B cell (primary cell): ENCODE measurements at regions not wholly inside any gene's neighbourhood (a gene's known extent, or its start where the extent isn't known, plus 50 kb on each side); places are given as distances from the start of the nearest gene placed in this dataset.

ENCODE experiments used
- ATAC-seq: fragments of 200-7000 bp; cut with Tn5 transposase; one replicate; pipeline ENCODE4 v1.10.0; 2021; ENCODE audit warnings: low read depth, mild to moderate bottlenecking, moderate number of reproducible peaks, moderate library complexity
- CTCF ChIA-PET: fragments of 350-600 bp; sonication (Branson Sonifier 250); formaldehyde crosslinking; loops from one replicate; lab custom pipeline; 2021; ENCODE audit warnings: antibody characterized with exemption, inconsistent platforms; lab: Charles Lee
- POLR2A ChIA-PET: fragments of 350-600 bp; sonication (Branson Sonifier 250); formaldehyde crosslinking; loops from one replicate; lab custom pipeline; 2021; ENCODE audit warnings: antibody characterized with exemption; lab: Charles Lee
- DNase-seq: peaks from one replicate; pipeline ENCODE4 v3.0.0; 2013
- H2AFZ ChIP-seq: 2 replicates; pipeline ENCODE4 v1.6.1; 2012; ENCODE audit warnings: mild to moderate bottlenecking, low read depth, low read length; ENCODE audit not compliant: insufficient read depth, poor library complexity, severe bottlenecking
- H3K27ac ChIP-seq, 2 donors: 1 replicate in 1 of 2; 2 replicates in 1 of 2; pipeline ENCODE4 v1.5.1; 2012 to 2013; ENCODE audit warnings: low read length in 2 of 2, mild to moderate bottlenecking in 2 of 2, moderate library complexity in 1 of 2
- H3K27me3 ChIP-seq, 4 experiments: fragments of 200-600 bp in 1 of 4; sonication (generic) in 1 of 4; replicated peaks in 1 of 4; 1 replicate in 2 of 4; 2 replicates in 2 of 4; pipeline versions ENCODE4 v1.6.1 to v1.7.0; 2013 to 2016; ENCODE audit warnings: low read length in 3 of 4, mild to moderate bottlenecking in 2 of 4, mixed read lengths in 1 of 4, moderate library complexity in 1 of 4; ENCODE audit not compliant: insufficient read depth in 4 of 4, control insufficient read depth in 3 of 4; ENCODE audit errors: control extremely low read depth in 1 of 4
- H3K36me3 ChIP-seq, 2 experiments: replicated peaks in 1 of 2; 1 replicate in 1 of 2; 2 replicates in 1 of 2; pipeline versions ENCODE4 v1.6.1 to v1.7.1; 2013; ENCODE audit warnings: low read length in 1 of 2; ENCODE audit not compliant: insufficient read depth in 2 of 2, control insufficient read depth in 1 of 2; ENCODE audit errors: control extremely low read depth in 1 of 2, extremely low read depth in 1 of 2
- H3K4me1 ChIP-seq, 2 donors: fragments of 200-600 bp in 1 of 2; sonication (generic) in 1 of 2; 1 replicate in 1 of 2; 2 replicates in 1 of 2; pipeline versions ENCODE4 v1.5.1 to v1.6.1; 2013 to 2017; ENCODE audit warnings: low read length in 2 of 2; ENCODE audit not compliant: control insufficient read depth in 2 of 2, insufficient read depth in 2 of 2
- H3K4me2 ChIP-seq: replicated peaks from 2 replicates; pipeline ENCODE3; 2012; ENCODE audit warnings: mild to moderate bottlenecking, low read depth, low read length; ENCODE audit not compliant: poor library complexity, severe bottlenecking
- H3K4me3 ChIP-seq, 5 experiments: fragments of 200-600 bp in 1 of 5; sonication (generic) in 1 of 5; 1 replicate in 3 of 5; 2 replicates in 2 of 5; pipeline versions ENCODE4 v1.5.1 to v1.7.0; 2011 to 2016; ENCODE audit warnings: low read length in 4 of 5, mild to moderate bottlenecking in 4 of 5, low read depth in 2 of 5, control low read depth in 1 of 5, moderate library complexity in 1 of 5; ENCODE audit not compliant: insufficient read depth in 1 of 5; ENCODE audit errors: control extremely low read depth in 1 of 5, extremely low read depth in 1 of 5
- H3K79me2 ChIP-seq: fragments of 200-600 bp; sonication (generic); one replicate; pipeline ENCODE4 v1.6.0; 2016; ENCODE audit warnings: low read length; ENCODE audit not compliant: control insufficient read depth, insufficient read depth
- H3K9ac ChIP-seq: fragments of 200-600 bp; sonication (generic); 2 replicates; pipeline ENCODE4 v1.6.1; 2017; ENCODE audit warnings: mild to moderate bottlenecking, low read length, moderate library complexity
- H3K9me3 ChIP-seq, 3 donors: one replicate each; pipeline versions ENCODE4 v1.6.1 to v1.7.1; 2013; ENCODE audit warnings: low read length in 2 of 3; ENCODE audit not compliant: control insufficient read depth in 2 of 3, insufficient read depth in 1 of 3; ENCODE audit errors: control extremely low read depth in 1 of 3
- H4K20me1 ChIP-seq: 2 replicates; pipeline ENCODE4 v1.6.0; 2012; ENCODE audit warnings: mild to moderate bottlenecking, low read length; ENCODE audit not compliant: insufficient read depth, control insufficient read depth, poor library complexity, severe bottlenecking
- H3K27ac Mint-ChIP-seq: one replicate; pipeline ENCODE4 v1.8.0; 2021; ENCODE audit warnings: mixed read lengths
- H3K27me3 Mint-ChIP-seq: one replicate; pipeline ENCODE4 v1.8.0; 2021; ENCODE audit warnings: mixed read lengths
- H3K4me1 Mint-ChIP-seq: one replicate; pipeline ENCODE4 v1.8.0; 2021; ENCODE audit warnings: mixed read lengths
- H3K4me3 Mint-ChIP-seq: one replicate; pipeline ENCODE4 v1.8.0; 2021; ENCODE audit warnings: mixed read lengths
- H3K9me3 Mint-ChIP-seq: one replicate; pipeline ENCODE4 v1.8.0; 2022; ENCODE audit warnings: mixed read lengths; ENCODE audit not compliant: insufficient read depth
- EZH2 ChIP-seq: IDR thresholded peaks from 2 replicates; pipeline ENCODE4 v1.6.1; 2012; ENCODE audit warnings: borderline replicate concordance, low read depth, mild to moderate bottlenecking, moderate library complexity, low read length; ENCODE audit not compliant: insufficient read depth, poor library complexity, severe bottlenecking
- WGBS: methylation state at CpG from one replicate; pipeline ENCODE4 v1.1.5; 2013; ENCODE audit warnings: missing lambda C conversion rate; ENCODE audit not compliant: insufficient coverage; 5-methylcytosine and 5-hydroxymethylcytosine counted together
- intact Hi-C: fragments of 100-400 bp; cut with micrococcal nuclease; formaldehyde crosslinking; loops from one replicate; pipeline ENCODE4 v1.10.0; 2022
- TF ChIP-seq, protein P1 (sequence below): fragments of 200-600 bp; IDR thresholded peaks from one replicate; pipeline ENCODE4 v1.8.0; 2022; ENCODE audit warnings: antibody characterized with exemption, mild to moderate bottlenecking

DNA sequence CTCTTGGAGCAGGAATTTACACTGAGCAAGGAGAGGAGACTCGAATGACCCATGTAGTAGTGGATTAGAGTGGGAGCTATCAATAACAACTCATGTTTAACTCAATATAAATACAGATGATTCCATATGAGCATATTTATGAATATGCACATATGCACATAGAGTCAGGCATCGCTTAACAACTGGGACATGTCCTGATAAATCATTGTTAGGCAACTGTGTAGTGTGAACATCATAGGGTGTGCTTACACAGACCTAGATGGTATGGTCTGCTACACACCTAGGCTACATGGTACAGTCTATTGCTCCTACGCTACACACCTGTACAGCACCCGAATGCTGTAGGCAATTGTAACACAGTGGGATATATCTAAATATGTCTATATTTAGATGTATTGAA lies 75.9 kb upstream of the RALGAPA2 start:
- no peak for ATAC-seq
- H3K9ac ChIP-seq, result no peak overlapping the region
- no peaks in the 10 kb centered on the region for H3K4me1 ChIP-seq
- Mint-ChIP-seq H3K27ac (no peak overlapping the region), H3K4me3 (no peak overlapping the region), H3K27me3 (peaks cover 4% of the 10 kb centered on the region), H3K9me3 (peaks cover 8% of the 10 kb centered on the region), H3K4me1 (no peaks in the 10 kb centered on the region)
- H3K79me2 ChIP-seq, result no peaks in the 10 kb centered on the region
- CTCF ChIA-PET, result no interaction called here
- intact Hi-C loops, result no loop called here
- peaks cover 0 to 2% (median 0%) of the 10 kb centered on the region in 4 experiments for H3K27me3 ChIP-seq
- POLR2A ChIA-PET, result no interaction called here
- H3K36me3 ChIP-seq, result no peaks in the 10 kb centered on the region
- no peak overlapping the region for H3K4me2 ChIP-seq
- DNase-seq, result no peak
- H3K9me3 ChIP-seq, result peaks cover 0 to 12% (median 4%) of the 10 kb centered on the region in 3 donors
- H3K27ac ChIP-seq, result no peak overlapping the region
- no peaks in the 10 kb centered on the region for H4K20me1 ChIP-seq
- H2AFZ ChIP-seq, result no peak overlapping the region
- no peak for TF ChIP-seq EZH2
- TF ChIP-seq, protein P1, sequence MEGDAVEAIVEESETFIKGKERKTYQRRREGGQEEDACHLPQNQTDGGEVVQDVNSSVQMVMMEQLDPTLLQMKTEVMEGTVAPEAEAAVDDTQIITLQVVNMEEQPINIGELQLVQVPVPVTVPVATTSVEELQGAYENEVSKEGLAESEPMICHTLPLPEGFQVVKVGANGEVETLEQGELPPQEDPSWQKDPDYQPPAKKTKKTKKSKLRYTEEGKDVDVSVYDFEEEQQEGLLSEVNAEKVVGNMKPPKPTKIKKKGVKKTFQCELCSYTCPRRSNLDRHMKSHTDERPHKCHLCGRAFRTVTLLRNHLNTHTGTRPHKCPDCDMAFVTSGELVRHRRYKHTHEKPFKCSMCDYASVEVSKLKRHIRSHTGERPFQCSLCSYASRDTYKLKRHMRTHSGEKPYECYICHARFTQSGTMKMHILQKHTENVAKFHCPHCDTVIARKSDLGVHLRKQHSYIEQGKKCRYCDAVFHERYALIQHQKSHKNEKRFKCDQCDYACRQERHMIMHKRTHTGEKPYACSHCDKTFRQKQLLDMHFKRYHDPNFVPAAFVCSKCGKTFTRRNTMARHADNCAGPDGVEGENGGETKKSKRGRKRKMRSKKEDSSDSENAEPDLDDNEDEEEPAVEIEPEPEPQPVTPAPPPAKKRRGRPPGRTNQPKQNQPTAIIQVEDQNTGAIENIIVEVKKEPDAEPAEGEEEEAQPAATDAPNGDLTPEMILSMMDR, result no peak
- no peak overlapping the region for H3K4me3 ChIP-seq
- no CpG with 5 or more reads among the region's 4 CpGs for WGBS

DNA sequence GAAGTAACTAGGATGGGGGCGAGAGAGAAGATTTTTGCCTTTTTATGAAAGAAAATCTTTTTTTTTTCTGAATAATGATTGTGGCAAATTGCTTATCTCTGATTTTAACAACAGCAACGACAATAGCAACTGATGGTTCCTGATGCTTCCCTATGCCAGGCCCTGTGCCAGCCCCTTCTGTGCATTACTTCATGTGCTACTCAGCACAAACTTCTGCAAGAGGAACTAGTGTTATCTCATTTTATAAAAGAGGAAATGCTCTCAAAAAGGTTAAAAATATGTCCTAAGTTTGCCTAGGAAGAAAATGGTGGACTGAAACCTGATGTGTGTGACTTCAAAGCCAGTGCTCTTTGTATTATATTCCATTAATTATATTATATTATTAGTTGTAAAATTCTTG lies 74.0 kb upstream of the RALGAPA2 start:
- no peak overlapping the region for H3K9ac ChIP-seq
- no CpG with 5 or more reads among the region's 2 CpGs for WGBS
- no peak overlapping the region for H3K4me3 ChIP-seq
- no peaks in the 10 kb centered on the region for H3K4me1 ChIP-seq
- no peak overlapping the region for H3K4me2 ChIP-seq
- no peak overlapping the region for H3K27ac ChIP-seq
- ATAC-seq (no peak), DNase-seq (no peak)
- Mint-ChIP-seq H3K27me3 (peaks cover 11% of the 10 kb centered on the region), H3K4me1 (no peaks in the 10 kb centered on the region), H3K27ac (no peak overlapping the region), H3K9me3 (peaks cover 8% of the 10 kb centered on the region), H3K4me3 (no peak overlapping the region)
- H4K20me1 ChIP-seq, result no peaks in the 10 kb centered on the region
- H3K9me3 ChIP-seq, result peaks cover 0 to 12% (median 4%) of the 10 kb centered on the region in 3 donors
- ChIA-PET CTCF (no interaction called here), POLR2A (no interaction called here)
- TF ChIP-seq EZH2, result no peak
- TF ChIP-seq, protein P1, result no peak
- H3K79me2 ChIP-seq, result no peaks in the 10 kb centered on the region
- no peaks in the 10 kb centered on the region for H3K27me3 ChIP-seq
- H3K36me3 ChIP-seq, result no peaks in the 10 kb centered on the region
- H2AFZ ChIP-seq, result no peak overlapping the region
- intact Hi-C loops, result no loop called here
